ENCODE measurements at regions not wholly inside any gene's neighbourhood (a gene's known extent, or its start where the extent isn't known, plus 50 kb on each side); places are given as distances from the start of the nearest gene placed in this dataset.

DNA sequence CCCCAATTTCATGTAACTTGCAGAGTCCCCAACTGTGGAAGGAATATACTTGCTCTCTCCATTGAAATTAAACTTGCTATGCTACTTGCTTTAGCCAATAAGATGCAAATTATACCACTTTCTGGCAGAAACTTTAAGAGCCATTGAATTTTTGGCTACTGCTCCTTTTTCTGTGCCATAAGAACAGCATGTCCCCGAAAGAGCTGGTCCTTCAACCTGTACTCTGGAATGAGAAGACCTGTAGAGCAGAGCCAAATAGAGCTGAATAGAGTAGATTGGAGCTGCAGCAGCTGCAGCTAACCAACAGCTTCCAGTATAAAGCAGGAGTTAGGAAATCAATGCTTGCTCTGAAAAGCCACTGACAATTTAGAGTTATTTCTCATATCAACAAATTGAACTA is 472.3 kb upstream of the B3GALT2 start:
- Mint-ChIP-seq H3K4me3 (no peak overlapping the region), H3K4me1 (no peaks in the 10 kb centered on the region), H3K27ac (no peak overlapping the region), H3K27me3 (peaks cover 5% of the 10 kb centered on the region), H3K9me3 (peaks cover 3 to 12% (median 9%) of the 10 kb centered on the region in 3 donors), H3K36me3 (no peaks in the 10 kb centered on the region)

DNA sequence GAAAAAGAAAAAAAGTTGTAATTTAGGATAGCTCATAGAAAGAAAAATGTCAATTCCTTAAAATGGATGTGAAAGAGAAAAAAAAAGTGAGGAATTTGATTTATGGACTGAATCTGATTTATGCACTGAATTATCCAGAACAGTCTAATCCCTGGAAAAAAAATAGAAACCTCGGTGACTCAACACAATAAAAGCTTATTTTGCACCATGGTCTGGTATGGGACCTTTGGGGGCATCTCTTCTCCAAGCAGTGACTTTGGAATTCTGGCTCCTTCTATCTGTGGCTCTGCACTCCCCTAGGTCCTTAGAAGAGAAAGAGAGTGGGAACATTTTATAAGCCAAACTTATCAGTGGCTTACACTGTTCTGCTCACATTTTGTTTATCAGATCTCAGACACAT is 471.7 kb upstream of the B3GALT2 start:
- Mint-ChIP-seq H3K4me1 (no peaks in the 10 kb centered on the region), H3K27ac (no peak overlapping the region)

DNA sequence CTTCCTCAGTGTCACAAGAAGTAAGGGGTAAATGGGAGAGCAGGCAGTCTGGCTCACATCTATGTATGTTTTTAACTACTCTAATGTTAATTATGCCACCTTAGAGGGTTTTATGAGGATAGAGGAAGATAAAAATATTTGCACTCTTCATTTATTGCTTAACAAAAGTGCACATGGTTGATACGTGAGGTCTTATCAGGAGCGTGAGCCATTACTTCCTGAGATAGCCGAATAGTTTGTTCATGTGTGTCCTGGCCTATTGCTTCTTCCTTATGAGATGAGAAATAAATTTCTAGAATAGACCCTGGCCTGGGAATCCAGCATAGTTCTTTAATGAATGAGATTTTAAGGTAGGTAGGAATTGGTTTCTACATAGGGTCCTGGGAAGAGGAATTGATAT is 471.1 kb upstream of the B3GALT2 start:
- H3K4me1 Mint-ChIP-seq, result no peaks in the 10 kb centered on the region
- H3K9me3 Mint-ChIP-seq, result peaks cover 3 to 15% (median 10%) of the 10 kb centered on the region in 3 donors
- no peaks in the 10 kb centered on the region for H3K36me3 Mint-ChIP-seq
- H3K27ac Mint-ChIP-seq, result no peak overlapping the region
- no peak overlapping the region for H3K4me3 Mint-ChIP-seq
- peaks cover 5% of the 10 kb centered on the region for H3K27me3 Mint-ChIP-seq

More for the DNA sequence above, 471.7 kb upstream of the B3GALT2 start:
- Mint-ChIP-seq H3K9me3 (peaks cover 3 to 15% (median 10%) of the 10 kb centered on the region in 3 donors), H3K27me3 (peaks cover 5% of the 10 kb centered on the region), H3K4me3 (no peak overlapping the region), H3K36me3 (no peaks in the 10 kb centered on the region)

DNA sequence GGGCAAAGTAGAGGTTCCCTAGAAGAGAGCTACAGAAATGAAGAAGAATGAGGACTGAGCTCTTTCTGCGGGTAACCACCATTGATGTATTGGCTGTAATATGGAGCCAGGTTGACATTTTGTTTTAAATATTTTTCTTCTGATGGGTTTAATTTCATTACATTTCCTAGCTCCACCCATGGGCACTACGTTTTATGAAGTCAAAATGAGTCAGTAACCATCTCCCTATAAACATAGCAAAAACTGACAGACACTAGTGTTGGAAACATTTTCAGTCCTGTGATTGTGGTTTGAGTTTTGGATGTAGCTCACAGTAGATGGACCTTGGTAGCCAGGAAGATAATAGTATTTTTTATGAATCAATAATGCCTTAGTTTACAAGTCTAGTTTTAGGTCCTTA is 470.4 kb upstream of the B3GALT2 start:
- no peak overlapping the region for H3K4me3 Mint-ChIP-seq
- H3K36me3 Mint-ChIP-seq, result no peaks in the 10 kb centered on the region
- peaks cover 5% of the 10 kb centered on the region for H3K27me3 Mint-ChIP-seq
- H3K4me1 Mint-ChIP-seq, result no peaks in the 10 kb centered on the region
- peaks cover 3 to 15% (median 12%) of the 10 kb centered on the region in 3 donors for H3K9me3 Mint-ChIP-seq
- no peak overlapping the region for H3K27ac Mint-ChIP-seq

DNA sequence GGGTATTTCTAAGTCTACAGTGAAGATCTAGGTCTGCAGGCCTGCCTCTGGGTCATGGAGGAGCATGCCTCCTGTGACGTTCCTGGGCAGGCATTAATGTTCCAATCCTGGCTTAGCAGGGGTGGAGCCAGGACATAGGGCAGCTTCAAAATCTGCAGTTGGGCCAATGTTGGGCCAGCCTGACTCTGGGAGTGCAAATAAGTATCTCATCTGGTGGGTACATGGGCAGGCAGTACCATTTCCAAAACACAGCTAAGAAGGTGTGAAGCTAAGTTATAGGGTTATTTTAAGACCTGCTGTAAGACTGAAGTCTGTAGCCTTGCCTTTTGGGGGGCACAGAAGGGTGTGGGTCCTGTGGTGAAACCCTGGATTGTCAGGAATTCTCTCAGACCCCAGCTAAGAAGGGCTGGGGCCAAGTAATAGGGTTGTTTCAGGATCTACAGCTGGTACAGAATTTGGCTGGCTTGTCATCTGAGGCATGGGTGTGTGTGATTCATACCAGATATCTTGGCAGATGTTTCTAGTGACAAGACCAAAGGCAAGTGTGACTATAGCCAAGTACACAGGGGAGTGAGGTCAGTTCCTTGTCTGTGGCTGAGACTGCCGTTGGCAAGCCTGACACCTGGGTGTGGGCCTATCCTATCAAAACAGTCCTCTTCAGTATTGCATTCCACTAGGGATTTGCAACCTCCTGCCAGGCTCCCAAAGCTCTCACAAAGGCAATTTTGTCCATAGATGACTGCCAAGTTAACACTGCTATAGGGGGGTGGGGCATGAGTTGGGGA is 468.7 kb upstream of the B3GALT2 start:
- Mint-ChIP-seq H3K4me1 (no peaks in the 10 kb centered on the region), H3K36me3 (no peaks in the 10 kb centered on the region), H3K9me3 (peaks cover 3 to 15% (median 12%) of the 10 kb centered on the region in 3 donors), H3K27me3 (peaks cover 7% of the 10 kb centered on the region), H3K4me3 (peak overlapping the region in 1 of 4 donors; percentile 4), H3K27ac (no peak overlapping the region)

- Mint-ChIP-seq H3K9me3 (peaks cover 3 to 22% (median 12%) of the 10 kb centered on the region in 3 donors), H3K27ac (no peak overlapping the region), H3K36me3 (no peaks in the 10 kb centered on the region), H3K4me3 (no peak overlapping the region), H3K27me3 (peaks cover 7% of the 10 kb centered on the region), H3K4me1 (peaks cover 0 to 4% (median 2%) of the 10 kb centered on the region in 3 donors)
These were observed 463.2 kb upstream of the B3GALT2 start for GRCh38 chr1:193649587-193649986.

DNA sequence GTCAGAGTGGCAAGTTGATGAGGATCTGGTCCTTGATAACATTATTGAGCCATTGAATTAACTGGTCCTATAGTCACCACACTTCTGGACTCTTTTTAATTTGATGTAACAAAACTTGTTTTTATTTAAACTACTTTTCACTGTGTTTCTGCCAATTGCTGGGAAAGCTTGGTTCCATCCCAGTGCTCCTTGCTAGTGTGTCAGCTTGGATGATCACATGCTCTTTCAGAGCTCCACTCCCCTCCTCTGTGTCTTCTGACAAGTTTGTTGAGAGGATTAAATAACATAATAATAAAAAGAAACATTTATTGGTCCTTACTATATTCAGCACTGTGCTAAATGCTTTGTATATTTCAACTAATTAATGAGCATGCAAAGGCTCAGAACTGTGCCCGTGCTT is 448.5 kb upstream of the B3GALT2 start:
- Mint-ChIP-seq H3K27ac (no peak overlapping the region), H3K4me3 (no peak overlapping the region), H3K27me3 (peaks cover 2% of the 10 kb centered on the region), H3K36me3 (no peaks in the 10 kb centered on the region), H3K9me3 (no peaks in the 10 kb centered on the region), H3K4me1 (peaks cover 0 to 4% (median 2%) of the 10 kb centered on the region in 3 donors)

- Mint-ChIP-seq H3K36me3 (no peaks in the 10 kb centered on the region), H3K4me3 (no peak overlapping the region), H3K27me3 (peaks cover 2% of the 10 kb centered on the region), H3K27ac (peak overlapping the region in 1 of 3 donors; percentile 60), H3K9me3 (no peaks in the 10 kb centered on the region), H3K4me1 (peaks cover 0 to 4% (median 2%) of the 10 kb centered on the region in 3 donors)
These were observed 448.1 kb upstream of the B3GALT2 start for GRCh38 chr1:193634470-193634869.

- Mint-ChIP-seq H3K4me3 (no peak overlapping the region), H3K36me3 (no peaks in the 10 kb centered on the region), H3K27me3 (peaks cover 4% of the 10 kb centered on the region)
These were observed 447.6 kb upstream of the B3GALT2 start for GRCh38 chr1:193633991-193634390.

DNA sequence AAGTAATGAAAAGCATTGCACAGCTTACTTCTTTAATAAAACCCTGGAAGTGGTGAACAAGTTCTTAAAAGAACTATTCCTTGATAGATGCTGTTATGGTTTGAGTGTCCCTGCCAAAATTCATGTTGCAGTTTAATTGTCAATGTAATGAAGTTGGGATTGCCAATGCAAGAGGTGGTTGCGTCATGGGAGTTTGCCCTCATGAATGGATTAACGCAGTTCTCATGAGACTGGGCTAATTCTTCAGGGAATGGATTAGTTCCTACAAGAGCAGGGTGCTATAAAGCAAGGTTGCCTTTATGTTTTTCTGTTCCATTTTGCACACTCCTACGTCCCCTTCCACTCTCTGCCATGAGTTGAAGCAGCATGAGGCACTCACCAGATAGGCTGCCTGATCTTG is 446.7 kb upstream of the B3GALT2 start:
- Mint-ChIP-seq H3K9me3 (no peaks in the 10 kb centered on the region), H3K4me1 (peaks cover 0 to 4% (median 2%) of the 10 kb centered on the region in 3 donors), H3K27ac (no peak overlapping the region)

More at GRCh38 chr1:193633991-193634390, 447.6 kb upstream of the B3GALT2 start:
- Mint-ChIP-seq H3K27ac (peak overlapping the region in 1 of 3 donors; percentile 60), H3K9me3 (no peaks in the 10 kb centered on the region), H3K4me1 (peaks cover 0 to 4% (median 2%) of the 10 kb centered on the region in 3 donors)

GRCh38 chr1:193631306-193631705 is 444.9 kb upstream of the B3GALT2 start:
- H3K4me1 Mint-ChIP-seq, result peaks cover 0 to 4% (median 2%) of the 10 kb centered on the region in 3 donors
- H3K4me3 Mint-ChIP-seq, result no peak overlapping the region
- no peaks in the 10 kb centered on the region for H3K9me3 Mint-ChIP-seq
- peaks cover 4% of the 10 kb centered on the region for H3K27me3 Mint-ChIP-seq
- H3K27ac Mint-ChIP-seq, result no peak overlapping the region
- no peaks in the 10 kb centered on the region for H3K36me3 Mint-ChIP-seq

More for the DNA sequence above, 446.7 kb upstream of the B3GALT2 start:
- no peak overlapping the region for H3K4me3 Mint-ChIP-seq
- H3K27me3 Mint-ChIP-seq, result peaks cover 4% of the 10 kb centered on the region
- H3K36me3 Mint-ChIP-seq, result no peaks in the 10 kb centered on the region

- H3K4me1 Mint-ChIP-seq, result peaks cover 0 to 4% (median 2%) of the 10 kb centered on the region in 3 donors
- no peaks in the 10 kb centered on the region for H3K9me3 Mint-ChIP-seq
- peaks cover 2% of the 10 kb centered on the region for H3K27me3 Mint-ChIP-seq
- H3K36me3 Mint-ChIP-seq, result no peaks in the 10 kb centered on the region
- no peak overlapping the region for H3K4me3 Mint-ChIP-seq
- H3K27ac Mint-ChIP-seq, result no peak overlapping the region
These were observed 443.5 kb upstream of the B3GALT2 start for GRCh38 chr1:193629875-193630274.

GRCh38 chr1:193626695-193627094 is 440.3 kb upstream of the B3GALT2 start:
- Mint-ChIP-seq H3K27me3 (peaks cover 2% of the 10 kb centered on the region), H3K4me1 (no peaks in the 10 kb centered on the region), H3K4me3 (no peak overlapping the region), H3K27ac (no peak overlapping the region), H3K9me3 (no peaks in the 10 kb centered on the region), H3K36me3 (no peaks in the 10 kb centered on the region)

GRCh38 chr1:193625255-193625654 is 438.8 kb upstream of the B3GALT2 start:
- no peak overlapping the region for H3K27ac Mint-ChIP-seq
- no peak overlapping the region for H3K4me3 Mint-ChIP-seq
- H3K27me3 Mint-ChIP-seq, result peaks cover 2% of the 10 kb centered on the region
- H3K4me1 Mint-ChIP-seq, result peaks cover 0 to 2% (median 0%) of the 10 kb centered on the region in 3 donors
- H3K9me3 Mint-ChIP-seq, result no peaks in the 10 kb centered on the region
- H3K36me3 Mint-ChIP-seq, result peaks cover 2% of the 10 kb centered on the region

GRCh38 chr1:193619911-193620310 is 433.5 kb upstream of the B3GALT2 start:
- Mint-ChIP-seq H3K27ac (no peak overlapping the region), H3K27me3 (no peaks in the 10 kb centered on the region), H3K36me3 (peaks cover 2% of the 10 kb centered on the region), H3K9me3 (no peaks in the 10 kb centered on the region), H3K4me3 (no peak overlapping the region), H3K4me1 (peaks cover 0 to 4% (median 2%) of the 10 kb centered on the region in 3 donors)

DNA sequence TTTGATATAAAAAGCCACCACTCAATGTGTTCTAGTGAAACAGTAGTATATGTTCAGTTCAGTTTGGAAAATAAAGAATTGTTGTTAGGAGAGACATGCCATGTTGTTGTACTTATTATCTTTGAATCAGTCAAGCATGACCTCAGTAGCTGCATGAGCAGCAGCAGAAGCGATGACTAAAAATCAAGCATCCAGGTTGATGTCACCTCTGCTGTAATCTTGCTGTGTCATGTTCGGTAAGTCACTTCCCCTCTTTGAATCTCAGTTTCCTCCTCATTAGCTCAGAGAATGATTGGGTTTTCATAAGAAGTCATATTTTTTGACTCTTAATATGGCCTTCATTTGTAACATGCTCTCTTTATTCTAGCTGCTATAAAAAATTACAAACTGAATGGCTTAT is 428.4 kb upstream of the B3GALT2 start:
- Mint-ChIP-seq H3K4me3 (no peak overlapping the region), H3K9me3 (peaks cover 0 to 2% (median 0%) of the 10 kb centered on the region in 3 donors), H3K27ac (no peak overlapping the region), H3K36me3 (no peaks in the 10 kb centered on the region), H3K4me1 (peaks cover 0 to 11% (median 1%) of the 10 kb centered on the region in 3 donors), H3K27me3 (no peaks in the 10 kb centered on the region)
